Fibroblast of lung (primary cell): ENCODE measurements at regions not wholly inside any gene's neighbourhood (a gene's known extent, or its start where the extent isn't known, plus 50 kb on each side); places are given as distances from the start of the nearest gene placed in this dataset.

Experiments
- CTCF ChIP-seq, 2 donors: IDR thresholded peaks in 1 of 2; conservative IDR thresholded peaks in 1 of 2; 1 replicate in 1 of 2; 2 replicates in 1 of 2; pipeline ENCODE4 v1.5.1; 2011 to 2012; ENCODE audit warnings: low read length in 2 of 2, control low read depth in 1 of 2, inconsistent platforms in 1 of 2, low read depth in 1 of 2, mild to moderate bottlenecking in 1 of 2
- EZH2 ChIP-seq: IDR thresholded peaks from 2 replicates; pipeline ENCODE4 v1.5.1; 2012; ENCODE audit warnings: low read length, control low read depth, mild to moderate bottlenecking; ENCODE audit errors: missing control alignments

GRCh38 chr4:164221631-164222030 lies 532.3 kb upstream of the SMIM31 start:
- TF ChIP-seq CTCF (conservative IDR thresholded peaks at IDR 0.05 in 1 of 2, IDR thresholded peaks at IDR 0.05 in 1 of 2; ENCODE audit: low read depth in 1 of 2, low read length in 2 of 2) (no peak), EZH2 (no peak)
